NCI-H1417 (cell line): ENCODE measurements at regions not wholly inside any gene's neighbourhood (a gene's known extent, or its start where the extent isn't known, plus 50 kb on each side); places are given as distances from the start of the nearest gene placed in this dataset.

Source experiments
- DNase-seq, 3 experiments: peaks; one replicate each; lab custom pipeline; 2025; lab: John Stamatoyannopoulos, UW

- DNase-seq = no peak
Measured at GRCh38 chr7:17608114-17608833, 309.8 kb downstream of the AHR start.

DNA sequence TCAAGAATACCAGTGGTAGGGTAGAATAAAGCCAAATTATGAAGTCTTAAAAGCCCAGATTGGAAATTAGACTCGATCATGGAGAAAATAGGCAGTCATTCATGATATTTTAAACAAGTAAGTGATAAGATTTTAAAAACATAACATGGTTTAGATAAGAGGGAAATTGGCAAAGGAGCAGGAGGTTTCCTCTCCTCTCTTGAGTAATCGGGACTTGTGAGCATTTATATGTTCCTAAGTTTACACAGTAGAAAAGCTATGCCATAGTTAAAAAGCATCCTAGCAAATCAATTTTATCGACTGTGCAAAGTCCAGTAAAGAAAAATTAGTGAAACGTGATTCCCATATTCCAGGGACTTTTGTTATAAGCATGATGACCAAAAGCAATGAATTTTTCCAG is 313.2 kb downstream of the AHR start:
- no peak for DNase-seq

DNA sequence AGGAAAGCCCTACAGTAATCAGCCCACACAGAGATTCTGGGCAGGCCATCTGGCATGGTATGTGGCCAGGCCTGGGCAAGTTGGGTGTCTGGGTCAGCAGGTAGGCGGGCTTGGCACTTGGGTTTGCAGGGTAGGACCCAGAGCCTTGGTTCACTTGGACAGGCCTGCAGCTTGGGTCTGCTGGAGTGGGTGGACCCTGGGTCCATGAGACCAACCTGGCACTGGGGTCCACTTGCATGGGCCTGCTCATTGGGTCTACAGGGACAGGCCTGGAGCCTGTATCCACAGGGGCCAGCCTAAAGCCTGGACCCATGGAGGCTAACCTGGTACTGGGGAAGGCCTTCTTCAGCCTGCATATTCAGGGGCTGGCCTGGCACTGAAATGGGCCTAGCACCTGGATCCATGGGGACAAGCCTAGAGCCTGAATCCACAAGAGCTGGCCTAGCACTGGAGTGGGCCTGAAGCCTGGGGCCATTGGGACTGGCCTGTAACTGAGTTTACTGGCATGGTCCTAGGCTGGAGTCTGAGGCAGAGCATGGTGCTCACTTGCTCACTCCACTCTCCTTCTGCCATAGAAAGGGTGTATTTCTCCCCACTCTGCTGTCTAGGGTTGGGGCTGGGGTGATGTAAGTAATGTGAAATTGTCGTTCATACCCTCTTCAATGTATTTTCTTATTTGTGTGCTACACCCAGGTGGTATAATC is 315.0 kb downstream of the AHR start:
- no peak for DNase-seq

- DNase-seq = no peak
Measured at GRCh38 chr7:17617380-17617779, 318.9 kb downstream of the AHR start.

- DNase-seq = no peak
Measured at GRCh38 chr7:17617857-17618651, 319.6 kb downstream of the AHR start.

DNA sequence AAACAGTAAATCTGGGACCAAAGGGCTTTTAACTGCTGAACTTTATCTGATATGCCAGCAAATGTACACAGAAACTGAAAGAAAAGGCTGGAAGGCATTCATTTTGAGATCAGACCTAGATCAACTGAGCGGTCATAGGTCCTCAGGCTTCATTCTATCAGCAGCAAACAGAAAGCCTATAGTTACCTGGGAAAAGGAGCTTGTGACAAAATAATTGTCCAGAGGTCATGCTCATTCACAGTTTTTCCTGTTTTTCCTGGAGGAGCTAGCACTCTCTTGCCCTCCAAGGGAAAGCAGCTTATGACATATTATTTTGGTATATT is 320.2 kb downstream of the AHR start:
- no peak for DNase-seq

DNA sequence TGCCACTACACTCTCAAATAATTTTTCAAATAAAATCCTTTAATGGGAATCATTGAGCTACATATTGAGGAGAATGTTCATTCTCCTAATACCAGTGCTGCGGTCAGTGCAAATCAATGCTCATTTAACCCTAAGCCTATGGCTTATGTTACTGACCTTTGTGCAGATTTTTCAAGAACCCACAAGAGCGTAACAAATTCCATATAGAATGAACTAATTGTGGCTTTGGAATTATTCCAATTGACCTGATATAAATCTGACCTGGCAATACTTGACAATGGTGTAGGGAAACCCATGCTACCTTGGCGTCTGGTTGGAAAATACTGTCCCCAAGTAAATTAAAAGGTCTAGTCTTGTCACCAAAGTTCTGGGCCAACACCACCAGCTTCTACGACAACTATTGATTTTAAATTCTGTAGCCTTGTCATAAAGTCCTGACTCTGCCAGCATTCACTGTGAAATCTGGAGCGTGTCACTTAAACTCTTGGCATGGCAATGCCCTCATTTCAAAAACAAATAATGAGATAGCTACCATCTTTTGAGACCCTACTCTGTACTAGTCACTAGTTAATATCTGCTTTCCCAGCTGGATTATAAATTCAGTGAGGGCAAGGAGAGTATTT is 320.9 kb downstream of the AHR start:
- no peak for DNase-seq

DNA sequence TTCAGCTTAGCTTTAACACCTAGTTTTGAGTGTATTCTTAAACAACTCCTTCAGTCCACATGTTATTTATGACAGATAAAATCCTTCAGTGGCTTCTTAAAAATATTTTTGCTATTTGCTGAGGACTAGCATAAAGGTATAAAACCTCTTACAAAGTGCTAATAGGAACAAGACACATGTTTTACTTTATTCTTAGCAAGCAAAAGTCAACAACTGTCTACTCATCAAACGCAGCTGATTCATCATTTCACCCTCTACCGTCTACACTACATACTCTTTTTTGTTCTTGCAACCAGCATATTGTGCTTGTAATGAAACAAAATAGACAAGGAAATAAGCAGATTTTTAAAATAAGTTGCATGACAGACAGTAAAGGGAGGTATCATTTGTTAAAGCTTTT is 319.7 kb downstream of the SNX13 start:
- no peak for DNase-seq

DNA sequence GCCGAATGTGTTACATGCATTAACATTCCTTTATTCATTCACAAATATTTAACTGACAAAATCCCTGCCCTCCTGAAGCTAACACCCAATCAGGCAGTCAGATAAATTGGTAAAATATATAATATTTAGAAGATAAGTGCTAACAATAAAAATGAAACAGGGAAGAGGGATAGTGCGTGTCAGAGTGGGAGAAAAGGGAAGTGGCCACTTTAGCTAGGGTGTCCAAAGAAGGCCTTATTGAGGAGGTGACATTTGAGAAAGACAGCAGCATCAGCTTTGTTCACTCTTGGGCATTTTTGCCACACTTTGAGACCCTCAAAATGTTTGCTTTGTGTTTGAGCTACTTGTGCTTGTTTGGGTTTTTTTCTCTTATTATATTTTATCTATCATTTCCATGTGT is 317.8 kb downstream of the SNX13 start:
- DNase-seq = no peak

DNA sequence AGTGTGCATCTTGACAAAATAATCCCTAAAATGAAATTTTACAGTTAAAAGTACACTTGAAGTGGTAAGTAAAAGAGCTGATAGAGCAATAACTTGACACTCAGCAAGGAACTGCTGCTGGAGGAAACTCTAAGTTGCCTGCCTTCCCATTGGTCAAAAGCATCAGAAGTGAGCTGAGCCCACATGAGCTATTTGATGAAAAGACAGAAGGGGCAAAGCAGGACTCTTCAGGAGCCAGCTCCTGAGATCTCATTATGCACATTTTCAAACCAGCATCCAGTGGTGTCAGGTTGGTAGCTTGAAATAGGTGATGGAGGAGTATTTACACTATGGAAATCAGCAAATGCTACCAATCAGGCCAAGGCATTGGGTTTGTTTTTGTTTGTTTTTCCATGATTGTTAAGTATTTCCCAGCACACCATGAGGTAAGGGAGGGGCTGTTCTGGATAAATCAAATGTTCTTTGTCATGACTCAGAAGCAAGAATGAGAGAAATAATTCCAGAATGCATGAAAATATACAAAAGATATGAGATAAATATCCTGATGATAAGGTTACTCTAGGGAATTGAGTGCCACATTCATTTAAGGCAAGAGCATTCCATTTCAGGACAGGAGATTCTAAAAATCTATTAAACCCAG is 316.6 kb downstream of the SNX13 start:
- peak in 1 of 3 experiments; percentile 21 for DNase-seq

- DNase-seq = peak in 1 of 3 experiments; percentile 13
Measured at GRCh38 chr7:17624379-17624778, 315.9 kb downstream of the SNX13 start.

DNA sequence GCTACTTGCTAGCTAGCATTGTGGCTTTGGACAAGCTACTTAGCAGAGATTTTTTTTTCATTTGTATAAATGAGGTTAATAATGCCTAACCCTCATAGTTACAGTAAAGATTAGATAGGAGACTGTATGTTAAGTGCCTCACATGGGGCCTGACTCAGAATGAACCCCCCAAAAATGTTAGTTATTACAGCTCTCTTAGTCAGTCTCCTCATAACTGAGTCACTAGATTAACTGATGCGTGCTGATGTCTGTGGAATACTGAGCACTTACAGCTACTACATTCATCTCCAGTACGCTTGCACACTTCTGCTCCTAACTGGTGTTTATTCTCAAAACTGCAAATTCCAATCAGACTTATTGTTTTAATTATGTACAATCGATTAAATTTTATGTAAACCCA is 315.3 kb downstream of the SNX13 start:
- no peak for DNase-seq

DNA sequence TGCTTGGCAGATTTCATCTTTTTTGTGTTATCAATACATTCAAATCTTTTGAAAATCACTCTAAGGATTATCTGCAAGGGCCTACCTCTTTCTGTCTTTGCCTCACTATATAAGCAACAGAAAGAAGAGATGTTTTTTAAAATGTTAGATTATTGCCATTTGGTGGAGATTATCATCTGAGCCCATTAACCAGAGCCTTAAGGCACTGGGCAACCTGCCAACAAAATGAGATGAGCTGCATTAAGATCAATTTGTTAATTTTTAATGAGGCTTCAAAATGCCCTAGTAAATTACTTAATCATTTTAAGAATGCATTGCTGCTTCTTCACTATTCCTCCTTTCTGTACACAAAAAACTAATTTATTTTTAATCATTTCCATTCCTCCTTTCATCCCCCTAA is 314.1 kb downstream of the SNX13 start:
- peak in 1 of 3 experiments; percentile 59 for DNase-seq

DNA sequence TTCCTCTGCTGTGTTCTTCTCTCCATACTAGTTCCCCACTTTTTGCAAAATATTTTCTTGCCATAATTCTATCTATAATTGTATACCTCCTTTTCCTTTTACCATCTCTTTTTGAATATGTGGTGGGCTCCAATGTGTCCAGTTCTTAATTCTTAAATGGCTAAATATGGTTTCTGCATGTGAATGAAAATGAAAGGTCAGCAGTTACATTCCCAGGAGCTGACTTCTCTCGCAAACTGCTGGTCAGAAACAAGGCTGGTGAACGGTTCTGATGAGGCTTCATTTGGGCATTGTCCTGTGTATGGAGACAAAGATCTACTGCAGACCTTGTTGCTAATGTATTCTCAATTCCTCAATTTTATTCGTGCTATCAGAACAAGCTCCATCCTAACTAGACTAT is 309.2 kb downstream of the SNX13 start:
- no peak for DNase-seq

DNA sequence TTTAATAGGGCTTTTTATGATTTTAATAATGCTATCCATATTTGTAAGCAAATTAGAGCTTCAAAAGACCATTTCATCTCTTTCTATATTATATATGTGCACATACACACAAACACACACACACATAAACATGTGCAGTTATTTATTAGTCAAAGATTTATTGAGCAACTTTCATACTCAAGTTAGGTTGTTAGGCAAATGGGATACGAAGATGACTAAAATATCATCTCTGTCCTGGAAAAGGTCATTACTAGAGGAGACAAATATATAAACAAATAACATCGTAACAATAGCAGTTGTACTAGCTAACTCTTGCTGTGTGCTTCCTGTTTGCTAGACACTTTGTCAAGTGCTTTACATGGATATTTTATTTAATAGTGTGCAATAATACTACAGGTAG is 307.9 kb downstream of the SNX13 start:
- no peak for DNase-seq

DNA sequence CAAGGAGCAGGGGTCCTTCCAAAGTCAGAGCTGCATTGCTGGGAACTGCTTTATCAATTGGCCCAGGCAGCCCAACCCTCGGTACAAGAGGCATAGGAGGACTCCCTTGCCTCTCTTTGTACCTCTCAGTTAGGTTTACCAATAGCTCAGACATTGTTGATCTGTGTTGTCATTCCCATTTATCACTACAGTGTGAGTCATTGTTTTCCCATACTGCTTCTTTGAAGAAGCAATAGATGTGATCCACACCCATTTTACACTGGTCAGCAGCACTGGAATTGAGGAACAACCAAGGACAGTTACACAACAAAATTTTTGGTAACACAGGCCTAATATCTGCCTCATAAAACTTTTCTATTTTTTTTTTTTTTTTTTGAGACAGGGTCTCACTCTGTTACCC is 307.2 kb downstream of the SNX13 start:
- no peak for DNase-seq

GRCh38 chr7:17638727-17639126 is 301.6 kb downstream of the SNX13 start:
- DNase-seq = peak in 2 of 3 experiments; percentile 38 to 56

GRCh38 chr7:17640730-17641377 is 299.4 kb downstream of the SNX13 start:
- DNase-seq = peak in 1 of 3 experiments; percentile 53

DNA sequence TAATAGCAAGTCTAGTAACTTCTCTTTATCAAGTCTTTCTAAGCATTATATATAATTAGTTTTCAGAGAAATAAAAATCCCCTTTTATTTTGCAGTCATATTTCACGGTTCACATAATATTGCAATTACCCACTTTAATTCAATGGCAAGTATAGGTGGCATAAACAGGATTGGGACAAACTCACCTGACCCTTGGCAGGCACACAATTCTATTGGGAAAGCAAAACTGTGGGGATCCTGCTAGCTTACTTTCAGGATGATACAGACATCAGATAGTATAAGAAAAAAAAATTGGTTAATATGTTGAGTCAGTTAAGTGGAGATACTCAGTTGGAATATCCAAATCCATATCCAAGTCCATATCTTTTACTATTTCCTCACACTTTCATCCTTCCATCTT is 294.8 kb downstream of the SNX13 start:
- no peak for DNase-seq

DNA sequence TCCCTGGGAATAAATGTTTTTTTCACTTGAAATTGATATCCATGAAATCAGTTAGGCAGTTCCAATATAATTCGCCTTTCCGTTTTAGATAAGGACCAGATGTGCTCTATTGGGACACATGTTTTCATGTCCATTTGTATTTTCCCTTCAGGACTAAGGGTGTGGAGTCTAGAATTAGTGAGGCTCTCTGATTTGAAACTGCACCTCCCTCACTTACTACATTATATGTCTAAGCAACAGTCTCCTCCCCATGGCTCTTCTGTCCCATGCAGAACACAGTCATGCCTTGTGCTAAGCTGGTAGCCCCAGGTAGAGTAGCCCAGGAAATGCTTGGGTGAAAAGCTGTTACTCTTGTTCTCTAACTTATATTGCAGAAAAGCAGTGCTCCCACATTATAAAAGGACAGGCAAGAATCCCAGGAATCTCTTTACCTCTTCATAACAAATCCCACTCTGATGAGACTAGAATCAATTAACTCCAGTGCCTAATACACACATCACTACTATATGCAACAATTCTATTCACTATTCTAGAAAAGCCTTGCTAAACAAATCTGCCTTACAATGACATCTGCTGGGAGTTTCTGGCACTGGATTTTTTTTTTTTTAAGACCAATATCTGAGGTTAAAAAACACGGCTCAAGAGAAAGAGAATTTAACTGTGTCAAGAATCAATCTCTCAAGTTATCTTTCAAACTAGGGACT is 293.9 kb downstream of the SNX13 start:
- DNase-seq = peak in 1 of 3 experiments; percentile 45

DNA sequence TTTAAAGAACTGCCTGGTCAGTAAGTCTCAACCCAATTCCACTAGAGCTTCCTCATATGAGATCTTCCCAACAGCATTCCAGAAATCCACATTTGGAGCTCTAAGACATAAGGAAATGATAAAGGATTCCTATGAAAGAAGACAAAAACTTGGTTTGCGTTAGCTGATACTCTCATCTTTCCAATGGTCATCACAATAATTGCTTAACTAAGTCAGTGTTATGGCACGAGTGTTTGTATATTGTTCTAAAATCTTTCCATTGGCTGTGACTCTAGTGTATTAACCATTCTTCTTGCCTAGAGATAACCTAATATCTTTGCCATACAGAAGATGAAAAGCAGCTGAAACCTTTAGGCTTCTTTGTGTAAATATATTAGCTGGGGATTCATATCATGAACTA is 289.0 kb downstream of the SNX13 start:
- no peak for DNase-seq
